Amniotic stem cell (primary cell): ENCODE measurements at regions not wholly inside any gene's neighbourhood (a gene's known extent, or its start where the extent isn't known, plus 50 kb on each side); places are given as distances from the start of the nearest gene placed in this dataset.
"Not testable (repeated sequence)": the region's sequence is repeated elsewhere in the genome, so short reads cannot be mapped to it uniquely, and the experiment has no call there.

Experiments
- DNase-seq: peaks from one replicate; lab custom pipeline; 2025; lab: John Stamatoyannopoulos, UW

- DNase-seq = no peak
These were observed 894.2 kb upstream of the PTPRD start for GRCh38 chr9:11506980-11507379.

GRCh38 chr9:11537566-11537965 lies 924.8 kb upstream of the PTPRD start:
- DNase-seq = no peak

GRCh38 chr9:11542781-11543180 lies 930.0 kb upstream of the PTPRD start:
- no peak for DNase-seq

GRCh38 chr9:11546231-11546630 lies 933.4 kb upstream of the PTPRD start:
- no peak for DNase-seq

GRCh38 chr9:11549311-11549794 lies 936.6 kb upstream of the PTPRD start:
- no peak for DNase-seq

- no peak for DNase-seq
These were observed 938.3 kb upstream of the PTPRD start for GRCh38 chr9:11551106-11551505.

- no peak for DNase-seq
These were observed 945.2 kb upstream of the PTPRD start for GRCh38 chr9:11558043-11558442.

- DNase-seq = no peak
These were observed 946.4 kb upstream of the PTPRD start for GRCh38 chr9:11559001-11559776.

GRCh38 chr9:11577522-11577921 lies 964.7 kb upstream of the PTPRD start:
- no peak for DNase-seq

- no peak for DNase-seq
These were observed 983.0 kb upstream of the PTPRD start for GRCh38 chr9:11595756-11596155.

GRCh38 chr9:11618241-11618805 lies 1005.5 kb upstream of the PTPRD start:
- no peak for DNase-seq

GRCh38 chr9:11632691-11633090 lies 1019.9 kb upstream of the PTPRD start:
- no peak for DNase-seq

- no peak for DNase-seq
These were observed 1034.0 kb upstream of the PTPRD start for GRCh38 chr9:11646831-11647230.

GRCh38 chr9:11653867-11654266 lies 1039.3 kb upstream of the TYRP1 start:
- no peak for DNase-seq

GRCh38 chr9:11663913-11664312 lies 1029.3 kb upstream of the TYRP1 start:
- DNase-seq = no peak

- DNase-seq = no peak
These were observed 1016.4 kb upstream of the TYRP1 start for GRCh38 chr9:11676821-11677220.

GRCh38 chr9:11686733-11687132 lies 1006.5 kb upstream of the TYRP1 start:
- no peak for DNase-seq

- DNase-seq = no peak
These were observed 996.1 kb upstream of the TYRP1 start for GRCh38 chr9:11697126-11697525.

GRCh38 chr9:11701706-11702105 lies 991.5 kb upstream of the TYRP1 start:
- no peak for DNase-seq

- DNase-seq = no peak
These were observed 990.6 kb upstream of the TYRP1 start for GRCh38 chr9:11702548-11702947.

- DNase-seq = not testable (repeated sequence)
These were observed 989.0 kb upstream of the TYRP1 start for GRCh38 chr9:11704198-11704597.

GRCh38 chr9:11708899-11709298 lies 984.3 kb upstream of the TYRP1 start:
- no peak for DNase-seq

GRCh38 chr9:11709567-11709966 lies 983.6 kb upstream of the TYRP1 start:
- no peak for DNase-seq

GRCh38 chr9:11713077-11713476 lies 980.1 kb upstream of the TYRP1 start:
- DNase-seq = no peak
